ENCODE measurements at regions not wholly inside any gene's neighbourhood (a gene's known extent, or its start where the extent isn't known, plus 50 kb on each side); places are given as distances from the start of the nearest gene placed in this dataset.

- TF ChIP-seq, protein P1, sequence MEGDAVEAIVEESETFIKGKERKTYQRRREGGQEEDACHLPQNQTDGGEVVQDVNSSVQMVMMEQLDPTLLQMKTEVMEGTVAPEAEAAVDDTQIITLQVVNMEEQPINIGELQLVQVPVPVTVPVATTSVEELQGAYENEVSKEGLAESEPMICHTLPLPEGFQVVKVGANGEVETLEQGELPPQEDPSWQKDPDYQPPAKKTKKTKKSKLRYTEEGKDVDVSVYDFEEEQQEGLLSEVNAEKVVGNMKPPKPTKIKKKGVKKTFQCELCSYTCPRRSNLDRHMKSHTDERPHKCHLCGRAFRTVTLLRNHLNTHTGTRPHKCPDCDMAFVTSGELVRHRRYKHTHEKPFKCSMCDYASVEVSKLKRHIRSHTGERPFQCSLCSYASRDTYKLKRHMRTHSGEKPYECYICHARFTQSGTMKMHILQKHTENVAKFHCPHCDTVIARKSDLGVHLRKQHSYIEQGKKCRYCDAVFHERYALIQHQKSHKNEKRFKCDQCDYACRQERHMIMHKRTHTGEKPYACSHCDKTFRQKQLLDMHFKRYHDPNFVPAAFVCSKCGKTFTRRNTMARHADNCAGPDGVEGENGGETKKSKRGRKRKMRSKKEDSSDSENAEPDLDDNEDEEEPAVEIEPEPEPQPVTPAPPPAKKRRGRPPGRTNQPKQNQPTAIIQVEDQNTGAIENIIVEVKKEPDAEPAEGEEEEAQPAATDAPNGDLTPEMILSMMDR (IDR thresholded peaks at IDR 0.05), result no peak
- no peak for TF ChIP-seq POLR2AphosphoS5 (IDR thresholded peaks at IDR 0.05)
- TF ChIP-seq POLR2A (IDR thresholded peaks at IDR 0.05), result no peak
- no peak overlapping the region for H3K27ac ChIP-seq
- intact Hi-C loops (cut with DNase I), result no loop called here
- no peaks in the 10 kb centered on the region for H3K36me3 ChIP-seq
- H3K4me1 ChIP-seq (replicated peaks), result no peaks in the 10 kb centered on the region
- DNase-seq (ENCODE audit: low spot score), result no peak
- no peaks in the 10 kb centered on the region for H3K9me3 ChIP-seq
- H3K4me3 ChIP-seq, result no peak overlapping the region
- 63% methylated on average over 1 of the region's 1 CpG for WGBS
- no peaks in the 10 kb centered on the region for H3K27me3 ChIP-seq (replicated peaks; ENCODE audit: insufficient read depth)
Measured at GRCh38 chr6:133814797-133815196, 74.1 kb upstream of the TCF21 start.

GRCh38 chr6:133815313-133815712 lies 73.6 kb upstream of the TCF21 start:
- no peak for DNase-seq (ENCODE audit: low spot score)
- H3K4me3 ChIP-seq, result no peak overlapping the region
- H3K27me3 ChIP-seq (replicated peaks; ENCODE audit: insufficient read depth), result no peaks in the 10 kb centered on the region
- no peaks in the 10 kb centered on the region for H3K9me3 ChIP-seq
- no peaks in the 10 kb centered on the region for H3K4me1 ChIP-seq (replicated peaks)
- WGBS, result 68% methylated on average over 2 of the region's 2 CpGs
- intact Hi-C loops (cut with DNase I), result no loop called here
- TF ChIP-seq POLR2A (IDR thresholded peaks at IDR 0.05) (no peak), POLR2AphosphoS5 (IDR thresholded peaks at IDR 0.05) (no peak)
- TF ChIP-seq, protein P1 (IDR thresholded peaks at IDR 0.05), result no peak
- H3K36me3 ChIP-seq, result no peaks in the 10 kb centered on the region
- no peak overlapping the region for H3K27ac ChIP-seq

- TF ChIP-seq POLR2AphosphoS5 (IDR thresholded peaks at IDR 0.05) (no peak), POLR2A (IDR thresholded peaks at IDR 0.05) (no peak)
- no peaks in the 10 kb centered on the region for H3K27me3 ChIP-seq (replicated peaks; ENCODE audit: insufficient read depth)
- no peaks in the 10 kb centered on the region for H3K9me3 ChIP-seq
- H3K4me1 ChIP-seq (replicated peaks), result no peaks in the 10 kb centered on the region
- H3K36me3 ChIP-seq, result no peaks in the 10 kb centered on the region
- intact Hi-C loops (cut with DNase I), result no loop called here
- no peak for DNase-seq (ENCODE audit: low spot score)
- no peak overlapping the region for H3K27ac ChIP-seq
- WGBS, result 22% methylated on average over 1 of the region's 1 CpG
- H3K4me3 ChIP-seq, result no peak overlapping the region
Measured at GRCh38 chr6:133816171-133816570, 72.7 kb upstream of the TCF21 start.

- DNase-seq (ENCODE audit: low spot score), result no peak
- Histone ChIP-seq H3K27me3 (replicated peaks; ENCODE audit: insufficient read depth) (no peaks in the 10 kb centered on the region), H3K36me3 (no peaks in the 10 kb centered on the region), H3K4me1 (replicated peaks) (no peaks in the 10 kb centered on the region), H3K4me3 (no peak overlapping the region), H3K9me3 (no peaks in the 10 kb centered on the region), H3K27ac (no peak overlapping the region)
- intact Hi-C loops (cut with DNase I), result no loop called here
- WGBS, result 90% methylated on average over 9 of the region's 9 CpGs
- TF ChIP-seq, protein P1 (IDR thresholded peaks at IDR 0.05), result peak in 1 of 4 experiments; percentile 23
- no peak for TF ChIP-seq POLR2A (IDR thresholded peaks at IDR 0.05)
- no peak for TF ChIP-seq POLR2AphosphoS5 (IDR thresholded peaks at IDR 0.05)
Measured at GRCh38 chr6:133817460-133818047, 71.4 kb upstream of the TCF21 start.

- no peaks in the 10 kb centered on the region for H3K9me3 ChIP-seq
- TF ChIP-seq POLR2AphosphoS5 (IDR thresholded peaks at IDR 0.05) (no peak), POLR2A (IDR thresholded peaks at IDR 0.05) (no peak)
- TF ChIP-seq, protein P1 (IDR thresholded peaks at IDR 0.05), result no peak
- no peaks in the 10 kb centered on the region for H3K4me1 ChIP-seq (replicated peaks)
- intact Hi-C loops (cut with DNase I), result no loop called here
- no peaks in the 10 kb centered on the region for H3K36me3 ChIP-seq
- no peak overlapping the region for H3K27ac ChIP-seq
- no peak for DNase-seq (ENCODE audit: low spot score)
- no peak overlapping the region for H3K4me3 ChIP-seq
- 76% methylated on average over 6 of the region's 6 CpGs for WGBS
- H3K27me3 ChIP-seq (replicated peaks; ENCODE audit: insufficient read depth), result no peaks in the 10 kb centered on the region
Measured at GRCh38 chr6:133818320-133818719, 70.6 kb upstream of the TCF21 start.
